Stimulated activated CD8-positive, alpha-beta memory T cell treated with anti-CD3 and anti-CD28 coated beads, Interleukin-2, amount 100 ng/mL, for 1 hour (primary cell): ENCODE measurements at regions not wholly inside any gene's neighbourhood (a gene's known extent, or its start where the extent isn't known, plus 50 kb on each side); places are given as distances from the start of the nearest gene placed in this dataset.

ENCODE experiments used
- DNase-seq, 2 donors: peaks; one replicate each; pipeline ENCODE4 v3.0.0-alpha.2; 2020; ENCODE audit warnings: low read depth in 2 of 2

GRCh38 chr4:189022440-189023035 lies 883.3 kb downstream of the TRIML1 start:
- DNase-seq, result no peak

GRCh38 chr4:189029976-189030504 lies 890.8 kb downstream of the TRIML1 start:
- no peak for DNase-seq

GRCh38 chr4:189032606-189033338 lies 893.5 kb downstream of the TRIML1 start:
- no peak for DNase-seq

GRCh38 chr4:189033801-189034347 lies 894.6 kb downstream of the TRIML1 start:
- DNase-seq, result no peak

- no peak for DNase-seq
These were observed 895.9 kb downstream of the TRIML1 start for GRCh38 chr4:189035091-189035490.

GRCh38 chr4:189035654-189036053 lies 896.4 kb downstream of the TRIML1 start:
- no peak for DNase-seq

- DNase-seq, result no peak
These were observed 897.7 kb downstream of the TRIML1 start for GRCh38 chr4:189036906-189037305.

GRCh38 chr4:189046642-189047041 lies 894.0 kb upstream of the FRG1 start:
- no peak for DNase-seq

- DNase-seq, result no peak
These were observed 892.6 kb upstream of the FRG1 start for GRCh38 chr4:189048119-189048518.

GRCh38 chr4:189049682-189050081 lies 891.0 kb upstream of the FRG1 start:
- no peak for DNase-seq

- DNase-seq, result no peak
These were observed 890.0 kb upstream of the FRG1 start for GRCh38 chr4:189050643-189051042.

GRCh38 chr4:189053621-189054020 lies 887.1 kb upstream of the FRG1 start:
- DNase-seq, result no peak

GRCh38 chr4:189060104-189060503 lies 880.6 kb upstream of the FRG1 start:
- no peak for DNase-seq

- DNase-seq, result no peak
These were observed 878.4 kb upstream of the FRG1 start for GRCh38 chr4:189062047-189062820.

GRCh38 chr4:189069772-189070171 lies 870.9 kb upstream of the FRG1 start:
- DNase-seq, result no peak

- no peak for DNase-seq
These were observed 869.4 kb upstream of the FRG1 start for GRCh38 chr4:189071241-189071640.

GRCh38 chr4:189073739-189074138 lies 866.9 kb upstream of the FRG1 start:
- no peak for DNase-seq

GRCh38 chr4:189081826-189082225 lies 858.8 kb upstream of the FRG1 start:
- no peak for DNase-seq

GRCh38 chr4:189083769-189084168 lies 856.9 kb upstream of the FRG1 start:
- DNase-seq, result no peak

GRCh38 chr4:189084671-189085070 lies 856.0 kb upstream of the FRG1 start:
- DNase-seq, result no peak

GRCh38 chr4:189087971-189088370 lies 852.7 kb upstream of the FRG1 start:
- DNase-seq, result no peak

- no peak for DNase-seq
These were observed 851.9 kb upstream of the FRG1 start for GRCh38 chr4:189088780-189089179.
